ENCODE measurements at regions not wholly inside any gene's neighbourhood (a gene's known extent, or its start where the extent isn't known, plus 50 kb on each side); places are given as distances from the start of the nearest gene placed in this dataset.

DNA sequence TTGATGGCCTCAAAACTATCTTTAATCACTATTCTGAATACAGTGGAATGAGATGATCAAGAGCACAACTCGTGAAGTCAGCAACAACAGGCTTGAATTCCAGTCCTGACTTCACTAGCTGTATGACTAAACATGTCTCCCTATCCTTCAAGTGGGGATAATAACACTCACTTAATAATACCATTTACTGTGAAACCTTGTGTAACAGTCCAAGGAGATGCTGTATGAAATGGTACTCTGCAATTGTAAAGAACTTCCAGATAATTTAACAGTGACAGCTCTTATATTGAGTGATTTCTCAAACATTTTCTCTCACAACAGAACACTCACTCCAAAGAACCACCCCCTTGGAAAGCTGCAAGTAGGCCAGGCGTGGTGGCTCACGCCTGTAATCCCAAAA, 823.1 kb downstream of the DIAPH3 start:
- TF ChIP-seq, protein P1, sequence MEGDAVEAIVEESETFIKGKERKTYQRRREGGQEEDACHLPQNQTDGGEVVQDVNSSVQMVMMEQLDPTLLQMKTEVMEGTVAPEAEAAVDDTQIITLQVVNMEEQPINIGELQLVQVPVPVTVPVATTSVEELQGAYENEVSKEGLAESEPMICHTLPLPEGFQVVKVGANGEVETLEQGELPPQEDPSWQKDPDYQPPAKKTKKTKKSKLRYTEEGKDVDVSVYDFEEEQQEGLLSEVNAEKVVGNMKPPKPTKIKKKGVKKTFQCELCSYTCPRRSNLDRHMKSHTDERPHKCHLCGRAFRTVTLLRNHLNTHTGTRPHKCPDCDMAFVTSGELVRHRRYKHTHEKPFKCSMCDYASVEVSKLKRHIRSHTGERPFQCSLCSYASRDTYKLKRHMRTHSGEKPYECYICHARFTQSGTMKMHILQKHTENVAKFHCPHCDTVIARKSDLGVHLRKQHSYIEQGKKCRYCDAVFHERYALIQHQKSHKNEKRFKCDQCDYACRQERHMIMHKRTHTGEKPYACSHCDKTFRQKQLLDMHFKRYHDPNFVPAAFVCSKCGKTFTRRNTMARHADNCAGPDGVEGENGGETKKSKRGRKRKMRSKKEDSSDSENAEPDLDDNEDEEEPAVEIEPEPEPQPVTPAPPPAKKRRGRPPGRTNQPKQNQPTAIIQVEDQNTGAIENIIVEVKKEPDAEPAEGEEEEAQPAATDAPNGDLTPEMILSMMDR (IDR thresholded peaks at IDR 0.05) = no peak
- TF ChIP-seq EP300 (IDR thresholded peaks at IDR 0.05) (no peak), POLR2A (IDR thresholded peaks at IDR 0.05) (no peak)

Data from sigmoid colon (tissue), 4 donors.